Endothelial cell of umbilical vein (primary cell): ENCODE measurements at regions not wholly inside any gene's neighbourhood (a gene's known extent, or its start where the extent isn't known, plus 50 kb on each side); places are given as distances from the start of the nearest gene placed in this dataset.

ENCODE experiments used
- BruUV-seq: library from RNA; stranded (reverse); fragments of 400-500 nt; replicated peaks from 2 replicates; lab custom pipeline; 2021; lab: Mats Ljungman, UMichigan
- CTCF ChIA-PET: fragments of 300-600, 350-600 bp; sonication (Branson Sonifier 250); formaldehyde crosslinking; loops from one replicate; lab custom pipeline; 2021; ENCODE audit warnings: antibody characterized with exemption, inconsistent platforms; lab: Charles Lee
- POLR2A ChIA-PET: fragments of 300-600, 350-600 bp; sonication (Branson Sonifier 250); formaldehyde crosslinking; loops from one replicate; lab custom pipeline; 2021; ENCODE audit warnings: antibody characterized with exemption, inconsistent platforms; lab: Charles Lee
- DNase-seq: peaks from one replicate; pipeline ENCODE4 v3.0.0-alpha.2; 2011; ENCODE audit warnings: low read depth, low spot score
- FAIRE-seq: peaks from 2 replicates; lab custom pipeline; 2011; peaks lifted over from hg19 to GRCh38; lab: Jason Lieb, UNC
- H2AFZ ChIP-seq: 2 replicates; pipeline ENCODE4 v1.6.0; 2012; ENCODE audit warnings: low read depth, low read length, control low read depth, inconsistent platforms
- H3K27ac ChIP-seq: 2 replicates; pipeline ENCODE4 v1.5.1; 2011; ENCODE audit warnings: low read depth, mild to moderate bottlenecking, control low read depth, low read length, moderate library complexity; ENCODE audit not compliant: insufficient read depth
- H3K27me3 ChIP-seq, 2 experiments: 2 replicates each; pipeline versions ENCODE4 v1.6.0 to v1.6.1; 2011; ENCODE audit warnings: low read length in 2 of 2, mixed read lengths in 1 of 2; ENCODE audit not compliant: control insufficient read depth in 2 of 2, insufficient read depth in 2 of 2
- H3K36me3 ChIP-seq, 2 experiments: 2 replicates in 1 of 2; 3 replicates in 1 of 2; pipeline ENCODE4 v1.5.1; 2011; ENCODE audit warnings: low read length in 2 of 2, mild to moderate bottlenecking in 1 of 2, moderate library complexity in 1 of 2; ENCODE audit not compliant: control insufficient read depth in 2 of 2, insufficient read depth in 2 of 2; ENCODE audit errors: extremely low read depth in 1 of 2
- H3K4me1 ChIP-seq: 3 replicates; pipeline ENCODE4 v1.5.1; 2011; ENCODE audit warnings: mild to moderate bottlenecking, low read length; ENCODE audit not compliant: control insufficient read depth, insufficient read depth; ENCODE audit errors: extremely low read depth
- H3K4me2 ChIP-seq: 2 replicates; pipeline ENCODE4 v1.6.1; 2011; ENCODE audit warnings: low read length, control low read depth, mixed read lengths; ENCODE audit not compliant: insufficient read depth
- H3K4me3 ChIP-seq, 3 experiments: fragments of 200-600 bp in 1 of 3; sonication (generic), shearing (Covaris generic) in 1 of 3; replicated peaks in 1 of 3; 2 replicates each; pipeline ENCODE4 v1.5.1; 2011 to 2016; ENCODE audit warnings: control low read depth in 3 of 3, low read length in 3 of 3, mild to moderate bottlenecking in 2 of 3, inconsistent platforms in 1 of 3, low read depth in 1 of 3, moderate library complexity in 1 of 3; ENCODE audit not compliant: insufficient read depth in 1 of 3
- H3K79me2 ChIP-seq: 2 replicates; pipeline ENCODE4 v1.6.0; 2012; ENCODE audit warnings: low read length, inconsistent platforms; ENCODE audit not compliant: control insufficient read depth, insufficient read depth
- H3K9ac ChIP-seq: replicated peaks from 2 replicates; pipeline ENCODE3; 2011; ENCODE audit warnings: low read length, control low read depth; ENCODE audit not compliant: insufficient read depth; ENCODE audit errors: extremely low read depth
- H3K9me1 ChIP-seq: replicated peaks from 3 replicates; pipeline ENCODE4 v1.6.0; 2011; ENCODE audit warnings: mild to moderate bottlenecking, low read length; ENCODE audit not compliant: control insufficient read depth, insufficient read depth; ENCODE audit errors: extremely low read depth
- H3K9me3 ChIP-seq: replicated peaks from 2 replicates; pipeline ENCODE4 v1.5.1; 2012; ENCODE audit warnings: low read length, inconsistent platforms; ENCODE audit not compliant: control insufficient read depth, insufficient read depth
- H4K20me1 ChIP-seq: replicated peaks from 2 replicates; pipeline ENCODE3; 2011; ENCODE audit warnings: mild to moderate bottlenecking, low read length; ENCODE audit not compliant: control insufficient read depth, insufficient read depth; ENCODE audit errors: extremely low read depth
- CTCF ChIP-seq, 2 donors: IDR thresholded peaks; 1 replicate in 1 of 2; 2 replicates in 1 of 2; pipeline ENCODE4 v1.5.1; 2011; ENCODE audit warnings: low read length in 2 of 2, mild to moderate bottlenecking in 2 of 2, moderate library complexity in 2 of 2, control low read depth in 1 of 2, inconsistent platforms in 1 of 2, low read depth in 1 of 2; ENCODE audit not compliant: insufficient read depth in 1 of 2; ENCODE audit errors: extremely low read depth in 1 of 2
- EZH2 ChIP-seq: IDR thresholded peaks from 2 replicates; pipeline ENCODE4 v1.6.1; 2012; ENCODE audit warnings: borderline replicate concordance, low read depth, mild to moderate bottlenecking, moderate library complexity, low read length, inconsistent platforms; ENCODE audit not compliant: severe bottlenecking
- FOS ChIP-seq: IDR thresholded peaks from 2 replicates; pipeline ENCODE4 v1.6.1; 2011; ENCODE audit warnings: mild to moderate bottlenecking, low read length, moderate library complexity, borderline replicate concordance; ENCODE audit not compliant: insufficient read depth
- GATA2 ChIP-seq: IDR thresholded peaks from 2 replicates; pipeline ENCODE4 v1.7.0; 2011; ENCODE audit warnings: low read depth, mild to moderate bottlenecking, moderate library complexity, mixed read lengths, low read length; ENCODE audit not compliant: insufficient read length, insufficient read depth
- JUN ChIP-seq: IDR thresholded peaks from 2 replicates; pipeline ENCODE4 v1.6.1; 2011; ENCODE audit warnings: borderline replicate concordance, low read depth; ENCODE audit not compliant: insufficient read length, insufficient read depth
- MAX ChIP-seq: IDR thresholded peaks from 2 replicates; pipeline ENCODE4 v1.6.1; 2011; ENCODE audit not compliant: insufficient read depth, insufficient read length
- MYC ChIP-seq: IDR thresholded peaks from one replicate; pipeline ENCODE4 v1.6.1; 2011; ENCODE audit warnings: mild to moderate bottlenecking, low read depth, low read length
- POLR2A ChIP-seq: IDR thresholded peaks from 2 replicates; pipeline ENCODE4 v1.6.1; 2012; ENCODE audit warnings: low read depth, mild to moderate bottlenecking, control low read depth, low read length
- POLR2AphosphoS5 ChIP-seq: IDR thresholded peaks from 2 replicates; pipeline ENCODE4 v1.6.1; 2012; ENCODE audit warnings: low read depth, mild to moderate bottlenecking, control low read depth, low read length, moderate library complexity; ENCODE audit not compliant: insufficient read depth
- dilution Hi-C: fragments of 300-500 bp; cut with MboI; formaldehyde crosslinking; loops from one replicate; pipeline ENCODE4 v1.15.0; 2019; ENCODE audit warnings: low sequenced_read_pairs; ENCODE audit not compliant: extremely low pct_ligation_motif_present
- intact Hi-C: fragments of 100-400 bp; cut with micrococcal nuclease; formaldehyde crosslinking; loops from one replicate; pipeline ENCODE4 v1.10.0; 2022

- Histone ChIP-seq H2AFZ (no peak overlapping the region), H3K9me1 (no peaks in the 10 kb centered on the region), H4K20me1 (no peaks in the 10 kb centered on the region), H3K27ac (no peak overlapping the region), H3K27me3 (no peaks in the 10 kb centered on the region), H3K9me3 (no peaks in the 10 kb centered on the region), H3K4me3 (no peak overlapping the region), H3K36me3 (no peaks in the 10 kb centered on the region), H3K79me2 (no peaks in the 10 kb centered on the region), H3K9ac (no peak overlapping the region), H3K4me1 (no peaks in the 10 kb centered on the region), H3K4me2 (no peak overlapping the region)
- TF ChIP-seq MYC (no peak), MAX (no peak), POLR2AphosphoS5 (no peak), POLR2A (no peak), JUN (no peak), GATA2 (no peak), CTCF (IDR thresholded peaks at IDR 0.05; ENCODE audit: extremely low read depth in 1 of 2, insufficient read depth in 1 of 2, low read depth in 1 of 2, low read length in 2 of 2) (no peak), EZH2 (no peak), FOS (no peak)
- ChIA-PET CTCF (no interaction called here), POLR2A (no interaction called here)
- intact Hi-C loops: no loop called here
- dilution Hi-C loops: no loop called here
- no peak for DNase-seq
- FAIRE-seq: no peak
- BruUV-seq: no TSS peak
Measured at GRCh38 chr7:52253953-52254352, 781.5 kb upstream of the POM121L12 start.
